DMS 273 (cell line): ENCODE measurements at regions not wholly inside any gene's neighbourhood (a gene's known extent, or its start where the extent isn't known, plus 50 kb on each side); places are given as distances from the start of the nearest gene placed in this dataset.
"Not testable (repeated sequence)": the region's sequence is repeated elsewhere in the genome, so short reads cannot be mapped to it uniquely, and the experiment has no call there.

ENCODE experiments used
- DNase-seq: peaks from one replicate; lab custom pipeline; 2025; ENCODE audit not compliant: unreplicated experiment; lab: John Stamatoyannopoulos, UW

GRCh38 chr1:242653772-242654171 is 129.3 kb upstream of the PLD5 start:
- not testable (repeated sequence) for DNase-seq

- peak; percentile 36 for DNase-seq
Observed at GRCh38 chr1:242651817-242652216, 127.3 kb upstream of the PLD5 start.

GRCh38 chr1:242641461-242641860 is 117.0 kb upstream of the PLD5 start:
- no peak for DNase-seq

- no peak for DNase-seq
Observed at GRCh38 chr1:242639104-242639503, 114.6 kb upstream of the PLD5 start.

- DNase-seq, result no peak
Observed at GRCh38 chr1:242634732-242635131, 110.2 kb upstream of the PLD5 start.

GRCh38 chr1:242629396-242629795 is 104.9 kb upstream of the PLD5 start:
- DNase-seq, result no peak

- DNase-seq, result no peak
Observed at GRCh38 chr1:242623756-242624155, 99.3 kb upstream of the PLD5 start.

GRCh38 chr1:242623119-242623518 is 98.6 kb upstream of the PLD5 start:
- DNase-seq, result no peak

- no peak for DNase-seq
Observed at GRCh38 chr1:242613266-242613815, 88.8 kb upstream of the PLD5 start.

GRCh38 chr1:242610209-242610608 is 85.7 kb upstream of the PLD5 start:
- no peak for DNase-seq

GRCh38 chr1:242605521-242605920 is 81.0 kb upstream of the PLD5 start:
- no peak for DNase-seq

GRCh38 chr1:242602001-242602400 is 77.5 kb upstream of the PLD5 start:
- DNase-seq, result no peak

- DNase-seq, result not testable (repeated sequence)
Observed at GRCh38 chr1:242593756-242594155, 69.3 kb upstream of the PLD5 start.

- no peak for DNase-seq
Observed at GRCh38 chr1:242586360-242586680, 61.8 kb upstream of the PLD5 start.

GRCh38 chr1:242585616-242586359 is 61.3 kb upstream of the PLD5 start:
- DNase-seq, result no peak

- DNase-seq, result no peak
Observed at GRCh38 chr1:242582669-242583068, 58.2 kb upstream of the PLD5 start.

- no peak for DNase-seq
Observed at GRCh38 chr1:242579528-242580235, 55.2 kb upstream of the PLD5 start.
